GM13977 (cell line): ENCODE measurements at regions not wholly inside any gene's neighbourhood (a gene's known extent, or its start where the extent isn't known, plus 50 kb on each side); places are given as distances from the start of the nearest gene placed in this dataset.

Experiments used
- DNase-seq: peaks from one replicate; pipeline ENCODE4 v3.0.0; 2012; ENCODE audit warnings: low spot score
- CTCF ChIP-seq: IDR thresholded peaks from 2 replicates; pipeline ENCODE4 v1.5.1; 2012; ENCODE audit warnings: mild to moderate bottlenecking, control low read depth; ENCODE audit not compliant: insufficient read depth; ENCODE audit errors: extremely low read depth, missing control alignments
- in situ Hi-C: fragments of 300-500 bp; cut with MboI; formaldehyde crosslinking; loops from one replicate; pipeline ENCODE4 v1.12.0; 2022; ENCODE audit warnings: low sequenced_read_pairs, low pct_unique_long_range_greater_than_20kb, mixed read lengths, inconsistent platforms; ENCODE audit not compliant: unreplicated experiment

GRCh38 chr4:66574145-66574978, 904.1 kb upstream of the EPHA5 start:
- in situ Hi-C loops = no loop called here
- DNase-seq = no peak
- TF ChIP-seq CTCF = no peak

GRCh38 chr4:66572949-66573348, 902.7 kb upstream of the EPHA5 start:
- no peak for TF ChIP-seq CTCF
- in situ Hi-C loops = no loop called here
- DNase-seq = no peak

GRCh38 chr4:66571145-66571695, 900.9 kb upstream of the EPHA5 start:
- in situ Hi-C loops = no loop called here
- no peak for TF ChIP-seq CTCF
- DNase-seq = no peak

- TF ChIP-seq CTCF = no peak
Measured at GRCh38 chr4:66569228-66569627, 898.9 kb upstream of the EPHA5 start.

GRCh38 chr4:66568431-66568830, 898.1 kb upstream of the EPHA5 start:
- no peak for DNase-seq
- no peak for TF ChIP-seq CTCF
- in situ Hi-C loops = no loop called here

More at GRCh38 chr4:66569228-66569627, 898.9 kb upstream of the EPHA5 start:
- DNase-seq = no peak
- in situ Hi-C loops = no loop called here

- in situ Hi-C loops = no loop called here
- no peak for TF ChIP-seq CTCF
- DNase-seq = no peak
Measured at GRCh38 chr4:66568001-66568400, 897.7 kb upstream of the EPHA5 start.
